Esophagus muscularis mucosa (tissue), 4 donors: ENCODE measurements at regions not wholly inside any gene's neighbourhood (a gene's known extent, or its start where the extent isn't known, plus 50 kb on each side); places are given as distances from the start of the nearest gene placed in this dataset.
A peak's percentile ranks its signal among the peaks of the same experiment; 100 is the strongest.
"Not testable (repeated sequence)": the region's sequence is repeated elsewhere in the genome, so short reads cannot be mapped to it uniquely, and the experiment has no call there.

Experiments
- CTCF ChIP-seq, 3 experiments: fragments of 200-600 bp in 2 of 3; fragments of 450-650 bp in 1 of 3; sonication (generic) in 2 of 3; IDR thresholded peaks; one replicate each; pipeline ENCODE4 v1.5.1; 2017 to 2019; ENCODE audit warnings: antibody characterized with exemption in 3 of 3, mild to moderate bottlenecking in 2 of 3, moderate library complexity in 1 of 3
- EP300 ChIP-seq: sonication (generic); formaldehyde crosslinking; IDR thresholded peaks from one replicate; pipeline ENCODE4 v1.6.1; 2017; ENCODE audit warnings: antibody characterized with exemption
- POLR2A ChIP-seq: fragments of 450-650 bp; IDR thresholded peaks from one replicate; pipeline ENCODE4 v1.6.1; 2017; ENCODE audit warnings: antibody characterized with exemption, moderate library complexity, mild to moderate bottlenecking, low read depth
- POLR2AphosphoS5 ChIP-seq, 2 donors: sonication (generic); formaldehyde crosslinking; IDR thresholded peaks; one replicate each; pipeline ENCODE4 v1.6.1; 2017; ENCODE audit warnings: antibody characterized with exemption in 2 of 2

GRCh38 chr6:27831434-27832081 is 80.6 kb downstream of the OR2B2 start:
- not testable (repeated sequence) for TF ChIP-seq CTCF (IDR thresholded peaks at IDR 0.05); EP300; POLR2A
- peak in 1 of 2 donors; percentile 93 for TF ChIP-seq POLR2AphosphoS5 (IDR thresholded peaks at IDR 0.05)
